Liver (tissue), 8 donors: ENCODE measurements at regions not wholly inside any gene's neighbourhood (a gene's known extent, or its start where the extent isn't known, plus 50 kb on each side); places are given as distances from the start of the nearest gene placed in this dataset.

Experiments used
- DNase-seq: peaks from one replicate; pipeline ENCODE4 v3.0.0-alpha.2; 2017; ENCODE audit warnings: low spot score
- H3K27ac ChIP-seq, 2 donors: one replicate each; pipeline ENCODE4 v1.7.0; 2013; ENCODE audit warnings: inconsistent platforms in 2 of 2, low read length in 2 of 2, control low read depth in 1 of 2, low read depth in 1 of 2, mild to moderate bottlenecking in 1 of 2
- H3K27me3 ChIP-seq, 4 donors: one replicate each; pipeline versions ENCODE4 v1.6.1 to v1.7.0; 2013; ENCODE audit warnings: low read length in 3 of 4, inconsistent platforms in 1 of 4, mild to moderate bottlenecking in 1 of 4, moderate library complexity in 1 of 4; ENCODE audit not compliant: control insufficient read depth in 4 of 4, insufficient read depth in 4 of 4
- H3K36me3 ChIP-seq, 4 donors: one replicate each; pipeline versions ENCODE4 v1.6.1 to v1.7.0; 2013; ENCODE audit warnings: low read length in 3 of 4, mild to moderate bottlenecking in 3 of 4, low read depth in 1 of 4, moderate library complexity in 1 of 4; ENCODE audit not compliant: control insufficient read depth in 4 of 4, insufficient read depth in 3 of 4
- H3K4me1 ChIP-seq, 4 donors: one replicate each; pipeline versions ENCODE4 v1.6.1 to v1.7.0; 2013; ENCODE audit warnings: low read length in 3 of 4, mild to moderate bottlenecking in 3 of 4, moderate library complexity in 1 of 4; ENCODE audit not compliant: control insufficient read depth in 4 of 4, insufficient read depth in 4 of 4
- H3K4me3 ChIP-seq, 3 donors: one replicate each; pipeline versions ENCODE4 v1.6.1 to v1.7.0; 2013; ENCODE audit warnings: low read length in 3 of 3, control low read depth in 1 of 3, low read depth in 1 of 3, mild to moderate bottlenecking in 1 of 3
- H3K9ac ChIP-seq, 2 donors: one replicate each; pipeline ENCODE4 v1.7.0; 2013; ENCODE audit warnings: low read length in 2 of 2, mild to moderate bottlenecking in 2 of 2, moderate library complexity in 2 of 2, control low read depth in 1 of 2, low read depth in 1 of 2
- H3K9me3 ChIP-seq, 4 donors: one replicate each; pipeline versions ENCODE4 v1.6.1 to v1.7.0; 2013; ENCODE audit warnings: low read length in 3 of 4; ENCODE audit not compliant: control insufficient read depth in 4 of 4
- CTCF ChIP-seq: fragments of 150-350 bp; IDR thresholded peaks from 2 replicates; pipeline ENCODE4 v1.5.1; 2017; ENCODE audit warnings: improper control_type of control experiment, low read depth, low read length; ENCODE audit not compliant: missing input control
- EGR1 ChIP-seq, 2 donors: IDR thresholded peaks; 2 replicates each; pipeline ENCODE4 v1.6.1; 2016 to 2018; ENCODE audit warnings: antibody characterized with exemption in 2 of 2, low read depth in 2 of 2
- FOXA1 ChIP-seq: IDR thresholded peaks from 2 replicates; pipeline ENCODE4 v1.6.1; 2016; ENCODE audit warnings: antibody characterized with exemption
- FOXA2 ChIP-seq: IDR thresholded peaks from 2 replicates; pipeline ENCODE4 v1.6.1; 2016; ENCODE audit warnings: antibody characterized with exemption
- GABPA ChIP-seq, 2 donors: IDR thresholded peaks in 1 of 2; conservative IDR thresholded peaks in 1 of 2; 2 replicates each; pipeline ENCODE4 v1.6.1; 2016; ENCODE audit warnings: antibody characterized with exemption in 2 of 2, mild to moderate bottlenecking in 1 of 2, moderate library complexity in 1 of 2
- JUND ChIP-seq, 2 donors: IDR thresholded peaks; 2 replicates each; pipeline ENCODE4 v1.6.1; 2016; ENCODE audit warnings: antibody characterized with exemption in 2 of 2
- NR2F2 ChIP-seq: IDR thresholded peaks from 2 replicates; pipeline ENCODE4 v1.6.1; 2016; ENCODE audit warnings: antibody characterized with exemption
- RAD21 ChIP-seq, 2 donors: IDR thresholded peaks; 2 replicates each; pipeline ENCODE4 v1.6.1; 2016; ENCODE audit warnings: antibody characterized with exemption in 2 of 2, mild to moderate bottlenecking in 2 of 2
- REST ChIP-seq: IDR thresholded peaks from 2 replicates; pipeline ENCODE4 v1.6.1; 2016; ENCODE audit warnings: antibody characterized with exemption, mild to moderate bottlenecking
- RXRA ChIP-seq, 2 donors: IDR thresholded peaks; 2 replicates each; pipeline ENCODE4 v1.6.1; 2017 to 2018; ENCODE audit warnings: antibody characterized with exemption in 2 of 2, mild to moderate bottlenecking in 1 of 2
- SP1 ChIP-seq: IDR thresholded peaks from 2 replicates; pipeline ENCODE4 v1.6.1; 2018; ENCODE audit warnings: antibody characterized with exemption, mild to moderate bottlenecking
- TAF1 ChIP-seq: conservative IDR thresholded peaks from 2 replicates; pipeline ENCODE4 v1.6.1; 2016; ENCODE audit warnings: antibody characterized with exemption, mild to moderate bottlenecking
- YY1 ChIP-seq: IDR thresholded peaks from 2 replicates; pipeline ENCODE4 v1.6.1; 2016; ENCODE audit warnings: antibody characterized with exemption, mild to moderate bottlenecking
- ZBTB33 ChIP-seq: IDR thresholded peaks from 2 replicates; pipeline ENCODE4 v1.6.1; 2016; ENCODE audit warnings: antibody characterized with exemption
- WGBS: extraction: QIAGEN DNeasy Blood & Tissue Kit; methylation state at CpG from one replicate; pipeline ENCODE4 v1.1.7; 2013; 5-methylcytosine and 5-hydroxymethylcytosine counted together
- TF ChIP-seq, protein P1 (sequence below): IDR thresholded peaks from 2 replicates; pipeline ENCODE4 v1.6.1; 2016; ENCODE audit warnings: antibody characterized with exemption
- TF ChIP-seq, protein P2 (sequence below): IDR thresholded peaks from 2 replicates; pipeline ENCODE4 v1.6.1; 2016; ENCODE audit warnings: antibody characterized with exemption
- donor health status: healthy.
- donor health status: healthy.
- donor health status: healthy.
- donor health status: healthy.
- donor health status: healthy.

- H3K4me3 ChIP-seq, result no peak overlapping the region
- WGBS, result 71% methylated on average over 2 of the region's 2 CpGs
- DNase-seq, result no peak
- H3K9me3 ChIP-seq, result no peaks in the 10 kb centered on the region
- H3K4me1 ChIP-seq, result peaks cover 2 to 27% (median 17%) of the 10 kb centered on the region in 4 donors
- H3K36me3 ChIP-seq, result no peaks in the 10 kb centered on the region
- TF ChIP-seq GABPA (IDR thresholded peaks at IDR 0.05 in 1 of 2, conservative IDR thresholded peaks at IDR 0.05 in 1 of 2) (no peak), REST (no peak), EGR1 (IDR thresholded peaks at IDR 0.05; ENCODE audit: low read depth in 2 of 2) (no peak), JUND (IDR thresholded peaks at IDR 0.05) (no peak), CTCF (no peak), ZBTB33 (no peak), YY1 (no peak), NR2F2 (no peak), SP1 (no peak), TAF1 (no peak), FOXA1 (no peak), RXRA (IDR thresholded peaks at IDR 0.05) (no peak), RAD21 (IDR thresholded peaks at IDR 0.05) (no peak), FOXA2 (no peak)
- TF ChIP-seq, protein P1, sequence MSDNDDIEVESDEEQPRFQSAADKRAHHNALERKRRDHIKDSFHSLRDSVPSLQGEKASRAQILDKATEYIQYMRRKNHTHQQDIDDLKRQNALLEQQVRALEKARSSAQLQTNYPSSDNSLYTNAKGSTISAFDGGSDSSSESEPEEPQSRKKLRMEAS, result no peak
- TF ChIP-seq, protein P2, sequence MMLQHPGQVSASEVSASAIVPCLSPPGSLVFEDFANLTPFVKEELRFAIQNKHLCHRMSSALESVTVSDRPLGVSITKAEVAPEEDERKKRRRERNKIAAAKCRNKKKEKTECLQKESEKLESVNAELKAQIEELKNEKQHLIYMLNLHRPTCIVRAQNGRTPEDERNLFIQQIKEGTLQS, result no peak
- H3K27ac ChIP-seq, result no peak overlapping the region
- no peak overlapping the region for H3K9ac ChIP-seq
- no peaks in the 10 kb centered on the region for H3K27me3 ChIP-seq
Observed at GRCh38 chr5:157913575-157913974, 54.6 kb upstream of the CLINT1 start.
